IMR-90 (cell line): ENCODE measurements at regions not wholly inside any gene's neighbourhood (a gene's known extent, or its start where the extent isn't known, plus 50 kb on each side); places are given as distances from the start of the nearest gene placed in this dataset.
"Not testable (repeated sequence)": the region's sequence is repeated elsewhere in the genome, so short reads cannot be mapped to it uniquely, and the experiment has no call there.

Source experiments
- ATAC-seq: fragments of 200-7000 bp; cut with Tn5 transposase; 2 replicates; pipeline ENCODE4 v1.9.1; 2020; ENCODE audit warnings: low read depth, mild to moderate bottlenecking, moderate library complexity
- BruUV-seq: library from RNA; stranded (reverse); fragments of 400-500 nt; replicated peaks from 2 replicates; lab custom pipeline; 2021; lab: Mats Ljungman, UMichigan
- CTCF ChIA-PET: fragments of 300-600 bp; formaldehyde crosslinking; extraction: SDS; loops from one replicate; lab custom pipeline; 2021; ENCODE audit warnings: antibody characterized with exemption; lab: Yijun Ruan, JAX
- POLR2A ChIA-PET: fragments of 300-600 bp; sonication (Branson Sonifier 250); formaldehyde crosslinking; loops from one replicate; lab custom pipeline; 2022; ENCODE audit warnings: antibody characterized with exemption; ENCODE audit not compliant: unreplicated experiment; lab: Charles Lee
- DNase-seq: peaks from one replicate; pipeline ENCODE4 v3.0.0; 2013
- H2AFZ ChIP-seq: replicated peaks from 2 replicates; pipeline ENCODE3; 2013; ENCODE audit warnings: low read length, mild to moderate bottlenecking; ENCODE audit not compliant: poor library complexity
- H2AK5ac ChIP-seq: 2 replicates; pipeline ENCODE4 v1.6.1; 2013; ENCODE audit warnings: low read depth, low read length, inconsistent platforms
- H2AK9ac ChIP-seq: replicated peaks from 2 replicates; pipeline ENCODE3; 2013; ENCODE audit warnings: mild to moderate bottlenecking, low read depth, low read length, moderate library complexity; ENCODE audit not compliant: poor library complexity
- H2BK120ac ChIP-seq: 2 replicates; pipeline ENCODE4 v1.6.1; 2013; ENCODE audit warnings: low read depth, low read length, inconsistent platforms
- H2BK15ac ChIP-seq: 3 replicates; pipeline ENCODE4 v1.6.1; 2013; ENCODE audit warnings: low read depth, low read length, inconsistent platforms
- H2BK20ac ChIP-seq: 2 replicates; pipeline ENCODE4 v1.6.1; 2013; ENCODE audit warnings: low read depth, mild to moderate bottlenecking, inconsistent platforms, low read length, moderate library complexity
- H2BK5ac ChIP-seq: 2 replicates; pipeline ENCODE4 v1.6.1; 2013; ENCODE audit warnings: mild to moderate bottlenecking, low read depth, low read length, inconsistent platforms; ENCODE audit not compliant: poor library complexity, severe bottlenecking
- H3K14ac ChIP-seq: replicated peaks from 2 replicates; pipeline ENCODE4 v1.6.1; 2013; ENCODE audit warnings: low read depth, low read length, inconsistent platforms
- H3K18ac ChIP-seq: 2 replicates; pipeline ENCODE4 v1.6.1; 2013; ENCODE audit warnings: low read depth, low read length, control low read depth
- H3K23ac ChIP-seq: 2 replicates; pipeline ENCODE4 v1.6.1; 2013; ENCODE audit warnings: low read depth, low read length, inconsistent platforms
- H3K27ac ChIP-seq: 2 replicates; pipeline ENCODE4 v1.5.1; 2013; ENCODE audit warnings: mild to moderate bottlenecking, control low read depth, low read length; ENCODE audit not compliant: insufficient read depth
- H3K27me3 ChIP-seq: 2 replicates; pipeline ENCODE4 v1.6.1; 2013; ENCODE audit warnings: low read length; ENCODE audit not compliant: control insufficient read depth, insufficient read depth
- H3K36me3 ChIP-seq: 2 replicates; pipeline ENCODE4 v1.6.1; 2013; ENCODE audit warnings: low read length, mixed read lengths; ENCODE audit not compliant: control insufficient read depth, insufficient read depth
- H3K4ac ChIP-seq: 2 replicates; pipeline ENCODE4 v1.6.1; 2013; ENCODE audit warnings: low read depth, low read length, inconsistent platforms
- H3K4me1 ChIP-seq: 2 replicates; pipeline ENCODE4 v1.6.1; 2013; ENCODE audit warnings: low read length, mixed read lengths; ENCODE audit not compliant: control insufficient read depth, insufficient read depth
- H3K4me2 ChIP-seq: 2 replicates; pipeline ENCODE4 v1.6.1; 2013; ENCODE audit warnings: low read depth, mild to moderate bottlenecking, control low read depth, low read length, moderate library complexity
- H3K4me3 ChIP-seq: 2 replicates; pipeline ENCODE4 v1.5.1; 2013; ENCODE audit warnings: low read depth, mild to moderate bottlenecking, control low read depth, low read length, moderate library complexity; ENCODE audit not compliant: insufficient read depth
- H3K56ac ChIP-seq: 2 replicates; pipeline ENCODE4 v1.6.1; 2013; ENCODE audit warnings: low read length, inconsistent platforms; ENCODE audit not compliant: insufficient read depth; ENCODE audit errors: extremely low read depth
- H3K79me1 ChIP-seq, 2 experiments: 2 replicates each; pipeline ENCODE4 v1.6.1; 2013; ENCODE audit warnings: low read length in 2 of 2, inconsistent platforms in 1 of 2, low read depth in 1 of 2
- H3K9ac ChIP-seq: 2 replicates; pipeline ENCODE4 v1.6.1; 2013; ENCODE audit warnings: low read depth, low read length, control low read depth
- H3K9me1 ChIP-seq: 2 replicates; pipeline ENCODE4 v1.6.1; 2013; ENCODE audit warnings: low read length, inconsistent platforms; ENCODE audit not compliant: insufficient read depth
- H3K9me3 ChIP-seq: 2 replicates; pipeline ENCODE4 v1.6.1; 2013; ENCODE audit warnings: low read length; ENCODE audit not compliant: control insufficient read depth, insufficient read depth
- H4K20me1 ChIP-seq: 2 replicates; pipeline ENCODE4 v1.6.1; 2013; ENCODE audit warnings: low read length, inconsistent platforms; ENCODE audit not compliant: insufficient read depth
- H4K5ac ChIP-seq: 2 replicates; pipeline ENCODE4 v1.6.1; 2013; ENCODE audit warnings: mild to moderate bottlenecking, low read depth, low read length, control low read depth
- H4K8ac ChIP-seq, 2 experiments: 2 replicates each; pipeline ENCODE4 v1.6.1; 2013; ENCODE audit warnings: low read depth in 2 of 2, low read length in 2 of 2, control low read depth in 1 of 2, inconsistent platforms in 1 of 2
- H4K91ac ChIP-seq: 2 replicates; pipeline ENCODE4 v1.6.1; 2013; ENCODE audit warnings: low read depth, low read length, inconsistent platforms; ENCODE audit not compliant: insufficient read depth
- WGBS, 2 experiments: methylation state at CpG; one replicate each; pipeline versions ENCODE4 v1.1.5 to v1.1.7; 2013; ENCODE audit warnings: missing lambda C conversion rate in 2 of 2; ENCODE audit not compliant: insufficient read length in 1 of 2; ENCODE audit errors: extremely low coverage in 2 of 2; 5-methylcytosine and 5-hydroxymethylcytosine counted together
- dilution Hi-C: fragments of 300-500 bp; cut with HindIII; formaldehyde crosslinking; loops from one replicate; pipeline ENCODE4 v1.14.3; 2018; ENCODE audit warnings: low sequenced_read_pairs; ENCODE audit not compliant: unreplicated experiment
- in situ Hi-C: fragments of 300-500 bp; cut with MboI; formaldehyde crosslinking; loops from 3 replicates; pipeline ENCODE4 v1.14.3; 2019; ENCODE audit warnings: low sequenced_read_pairs, inconsistent platforms, mixed read lengths
- intact Hi-C: fragments of 100-400 bp; cut with micrococcal nuclease; formaldehyde crosslinking; loops from 2 replicates; pipeline ENCODE4 v1.10.0; 2022

GRCh38 chr4:58818560-58818959 is 1708.4 kb upstream of the IGFBP7 start:
- H3K36me3 ChIP-seq, H4K8ac ChIP-seq, H3K4me3 ChIP-seq, H3K27me3 ChIP-seq, H2BK20ac ChIP-seq, dilution Hi-C loops, ATAC-seq, H3K4ac ChIP-seq, H3K79me1 ChIP-seq, H2AK9ac ChIP-seq, H3K4me2 ChIP-seq, H3K18ac ChIP-seq, H3K56ac ChIP-seq, H2BK5ac ChIP-seq, POLR2A ChIA-PET, H2BK15ac ChIP-seq, in situ Hi-C loops, CTCF ChIA-PET, H2AFZ ChIP-seq, H3K9me3 ChIP-seq, H3K27ac ChIP-seq, H4K20me1 ChIP-seq, H2BK120ac ChIP-seq, intact Hi-C loops, DNase-seq, H3K4me1 ChIP-seq, H3K9me1 ChIP-seq, H3K9ac ChIP-seq, BruUV-seq, H3K23ac ChIP-seq, H2AK5ac ChIP-seq, H4K5ac ChIP-seq, H4K91ac ChIP-seq, H3K14ac ChIP-seq: not testable (repeated sequence)
- WGBS, 2 experiments: no CpG with 5 or more reads among the region's 14 CpGs
